GM21619 (cell line): ENCODE measurements at regions not wholly inside any gene's neighbourhood (a gene's known extent, or its start where the extent isn't known, plus 50 kb on each side); places are given as distances from the start of the nearest gene placed in this dataset.
A peak's percentile ranks its signal among the peaks of the same experiment; 100 is the strongest.

Experiments used
- ATAC-seq: cut with Tn5 transposase; IDR thresholded peaks from one replicate; pipeline ENCODE4 v1.9.1; 2021; ENCODE audit not compliant: unreplicated experiment

DNA sequence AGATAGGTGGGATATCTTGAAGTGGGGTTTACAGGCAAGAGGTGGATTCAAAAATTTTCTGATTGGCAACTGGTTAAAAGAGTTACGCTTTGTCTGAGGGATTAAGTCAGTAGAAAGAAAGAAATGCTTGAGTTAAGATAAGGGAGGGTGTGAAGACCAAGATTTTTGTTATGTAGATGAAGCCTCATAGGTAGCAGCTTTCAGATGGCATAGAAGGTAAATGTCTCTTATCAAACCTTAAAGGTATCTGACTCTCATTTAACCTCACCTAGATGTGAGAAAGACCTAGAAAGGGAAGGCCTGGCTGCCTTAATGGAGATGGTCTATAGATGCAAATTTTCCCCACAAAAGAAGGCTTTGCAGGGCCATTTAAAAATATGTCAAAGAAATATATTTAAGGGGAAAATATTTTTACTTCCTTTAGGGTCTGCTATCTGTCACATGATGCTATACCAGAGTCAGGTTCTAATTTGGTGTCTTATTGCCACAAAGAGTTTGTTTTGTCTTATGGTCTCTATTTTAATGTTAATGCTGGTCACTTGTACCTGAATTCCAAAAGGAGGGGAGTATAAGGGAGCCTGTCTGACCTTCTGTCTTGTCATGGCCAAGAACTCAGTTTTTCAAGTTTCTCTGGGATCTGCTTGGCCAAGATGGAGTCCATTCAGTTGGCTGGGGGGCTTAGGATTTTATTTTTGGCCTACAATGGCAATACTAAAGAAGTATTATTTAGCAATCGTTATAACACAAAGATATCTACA, 699.1 kb upstream of the AMOT start:
- no peak for ATAC-seq

DNA sequence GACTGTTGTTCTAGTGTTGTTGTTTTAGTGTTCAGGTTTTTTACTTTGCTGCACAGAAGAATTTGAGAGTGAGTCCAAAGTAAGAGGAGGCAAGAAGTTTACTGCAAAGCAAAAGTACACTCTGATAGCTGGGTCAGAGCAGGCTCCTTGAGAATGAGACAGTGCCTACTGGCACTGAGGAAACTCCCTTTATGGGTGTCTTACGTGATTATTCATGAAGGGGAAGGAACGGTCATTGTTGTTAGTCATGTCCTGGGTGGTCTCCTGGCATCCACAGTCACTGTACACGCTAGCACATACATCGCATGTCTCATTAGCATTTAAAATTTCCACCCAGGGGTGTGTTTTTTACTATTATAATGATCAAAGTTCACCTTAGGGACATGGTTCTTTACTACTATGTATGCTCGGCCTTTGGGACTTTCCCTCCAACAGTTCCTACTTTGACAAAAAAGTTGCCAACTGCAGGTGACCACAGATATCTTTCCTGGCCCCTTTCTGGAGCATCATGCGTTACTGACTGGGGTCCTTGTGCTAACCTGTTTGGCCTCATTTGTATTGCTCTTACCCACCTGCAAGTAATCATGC, 688.9 kb upstream of the AMOT start:
- ATAC-seq, result no peak

GRCh38 chrX:113522814-113523213, 682.2 kb upstream of the AMOT start:
- peak; percentile 99 for ATAC-seq

- ATAC-seq, result no peak
These were observed 674.3 kb upstream of the AMOT start for GRCh38 chrX:113514906-113515305.

DNA sequence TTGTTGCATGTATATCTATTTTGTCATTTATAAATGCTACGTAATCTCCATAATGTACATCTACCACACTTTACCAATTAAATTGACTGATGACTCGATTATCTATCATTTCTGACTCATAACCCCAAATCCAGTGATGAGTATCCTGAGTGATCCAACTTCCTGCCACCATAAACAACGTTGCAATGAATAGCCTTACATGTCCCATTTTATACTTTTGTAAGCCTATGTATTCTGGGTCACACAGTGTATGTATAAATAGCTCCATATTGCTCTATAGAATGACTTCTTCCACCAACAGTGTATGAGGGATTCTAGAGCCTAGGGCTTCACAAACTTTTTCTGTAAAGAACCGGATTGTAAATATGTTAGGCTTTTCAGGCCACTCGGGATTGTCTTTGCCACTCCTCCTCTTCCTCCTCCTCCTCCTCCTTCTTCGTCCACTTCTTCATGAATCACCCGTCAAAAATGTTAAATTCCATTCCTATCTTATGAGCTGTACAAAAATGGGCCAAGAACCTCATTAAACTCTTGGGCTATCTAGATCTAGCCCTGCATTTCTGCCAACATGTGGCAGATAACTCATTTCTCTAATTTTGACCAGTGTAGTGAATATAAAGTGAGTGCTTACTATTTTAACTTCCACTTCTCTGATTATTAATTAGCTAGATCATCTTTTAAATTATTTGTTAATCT, 672.2 kb upstream of the AMOT start:
- ATAC-seq, result no peak

DNA sequence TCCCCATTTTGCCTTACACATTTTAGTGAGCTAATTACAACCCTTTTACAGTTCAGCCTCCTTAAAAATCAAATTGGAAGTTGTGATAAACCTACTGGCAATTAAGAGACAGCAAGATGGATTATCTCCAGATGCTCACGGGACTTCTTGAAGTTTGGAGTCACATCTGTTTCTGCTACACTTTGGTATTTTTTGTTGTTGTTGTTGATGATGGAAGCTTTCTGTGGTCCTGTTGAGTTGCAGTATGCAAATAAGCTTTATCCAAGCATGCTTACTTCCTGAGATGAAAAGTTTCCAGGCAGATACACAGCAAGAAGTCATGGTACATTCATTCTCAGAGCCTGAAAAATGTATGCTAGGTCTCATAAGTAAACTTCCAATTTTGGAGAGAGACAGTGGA, 670.0 kb upstream of the AMOT start:
- ATAC-seq, result no peak

DNA sequence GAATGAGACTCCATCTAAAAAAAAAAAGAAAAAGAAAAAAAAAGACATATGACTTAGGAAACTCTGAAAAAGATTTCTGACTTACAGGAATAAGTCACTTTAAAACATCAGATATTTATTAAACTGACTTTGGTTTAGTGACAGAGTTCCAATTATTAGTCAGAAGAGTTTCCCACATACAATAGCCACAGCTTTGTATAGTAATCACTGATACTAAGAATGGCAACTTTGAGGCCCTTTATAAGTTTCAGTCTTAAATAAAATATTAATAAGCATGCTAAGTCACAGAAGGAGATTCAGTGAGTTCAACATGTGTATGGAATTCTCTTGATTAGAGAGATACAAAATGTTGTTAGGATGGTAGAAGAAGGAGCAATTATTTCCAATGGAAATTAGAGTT, 652.3 kb upstream of the AMOT start:
- no peak for ATAC-seq

DNA sequence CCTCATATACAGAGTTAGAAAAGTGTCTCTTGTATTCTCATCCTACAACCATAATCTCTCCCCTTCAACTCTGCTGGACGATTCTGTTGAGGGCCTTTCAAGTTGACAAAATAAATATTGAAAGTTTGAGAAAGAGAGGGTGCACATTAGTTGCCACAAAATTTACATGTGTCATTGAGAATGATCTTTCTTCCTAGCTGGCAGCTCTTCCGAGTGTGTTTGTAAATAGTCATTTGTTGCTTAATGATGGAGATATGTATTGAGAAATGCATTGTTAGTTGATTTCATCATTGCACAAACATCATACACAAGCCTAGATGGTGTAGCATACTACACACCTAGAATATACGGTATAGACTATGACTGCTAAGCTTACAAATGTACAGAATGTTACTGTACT, 632.8 kb upstream of the AMOT start:
- ATAC-seq, result peak; percentile 55

- peak; percentile 53 for ATAC-seq
These were observed 632.4 kb upstream of the AMOT start for GRCh38 chrX:113473015-113473414.

- no peak for ATAC-seq
These were observed 629.5 kb upstream of the AMOT start for GRCh38 chrX:113470166-113470565.

DNA sequence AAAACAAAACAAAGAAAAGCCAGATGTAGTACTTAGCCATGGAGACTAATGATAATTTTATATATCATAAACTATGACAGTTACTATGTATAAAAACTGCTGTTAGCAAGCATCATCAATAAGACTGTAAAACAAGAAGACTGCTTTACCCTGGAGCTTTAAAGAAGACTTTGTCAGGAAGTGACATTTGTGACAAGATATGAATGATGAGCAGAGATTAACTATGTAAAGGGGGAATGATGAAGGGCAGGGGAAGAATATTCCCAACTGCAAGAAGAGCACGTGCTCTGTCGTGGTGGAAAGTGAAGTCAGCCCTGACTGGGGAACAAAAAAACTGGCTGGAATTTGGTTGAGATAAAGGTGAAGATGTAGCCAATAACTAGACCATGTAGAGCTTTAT, 617.1 kb upstream of the AMOT start:
- ATAC-seq, result no peak

DNA sequence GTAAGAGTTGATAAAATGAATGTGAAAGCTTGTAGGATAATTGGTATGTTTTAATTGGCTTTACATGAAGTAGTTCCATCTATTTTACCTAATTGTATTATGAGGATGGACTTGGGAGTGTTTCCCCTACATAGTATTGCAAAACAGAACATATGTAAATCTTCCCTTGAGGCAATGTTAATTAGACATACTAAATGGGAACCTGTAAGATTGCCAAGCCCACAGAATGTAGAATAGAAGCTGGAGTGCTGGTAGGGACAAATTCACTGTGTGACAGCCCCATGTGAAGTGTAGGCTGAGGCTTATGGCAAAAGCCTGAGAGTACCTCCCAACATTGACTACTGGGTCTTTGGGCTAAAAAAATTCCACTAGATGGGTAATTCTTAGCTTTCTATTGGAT, 615.0 kb upstream of the AMOT start:
- no peak for ATAC-seq

DNA sequence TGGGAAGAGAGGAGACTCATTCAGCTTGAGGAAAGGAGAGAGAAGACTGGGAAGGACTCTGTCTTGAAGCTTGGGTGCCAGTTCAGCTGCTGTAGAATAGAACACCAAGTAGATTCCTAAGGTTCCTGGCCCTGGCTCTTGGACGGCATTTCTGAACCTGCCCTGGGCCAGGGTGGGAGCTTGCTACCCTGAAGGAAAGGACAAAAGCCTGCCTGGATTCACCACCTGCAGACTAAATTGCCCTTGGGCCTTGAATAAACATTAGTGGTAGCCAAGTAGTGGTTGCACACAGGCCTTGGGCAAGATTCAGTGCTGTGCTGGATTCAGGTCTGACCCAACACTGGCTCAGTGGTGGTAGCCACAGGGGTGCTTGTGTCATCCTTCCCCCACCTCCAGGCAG, 588.4 kb upstream of the AMOT start:
- ATAC-seq, result no peak

DNA sequence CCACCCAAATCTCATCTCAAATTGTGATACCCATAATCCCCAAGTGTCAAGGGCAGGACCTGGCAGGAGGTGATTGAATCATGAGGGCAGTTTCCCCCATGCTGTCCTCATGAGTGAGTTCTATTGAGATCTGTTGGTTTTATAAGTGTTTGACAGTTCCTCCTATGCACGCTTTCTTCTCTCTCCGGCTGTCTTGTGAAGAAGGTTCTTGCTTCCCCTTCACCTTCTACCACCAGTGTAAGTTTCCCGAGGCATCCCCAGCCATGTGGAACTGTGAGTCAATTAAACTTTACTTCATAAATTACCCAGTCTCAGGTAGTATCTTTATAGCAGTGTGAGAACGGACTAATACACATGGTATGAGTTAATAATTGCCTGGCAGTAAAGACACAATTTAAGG, 581.7 kb upstream of the AMOT start:
- ATAC-seq, result no peak

DNA sequence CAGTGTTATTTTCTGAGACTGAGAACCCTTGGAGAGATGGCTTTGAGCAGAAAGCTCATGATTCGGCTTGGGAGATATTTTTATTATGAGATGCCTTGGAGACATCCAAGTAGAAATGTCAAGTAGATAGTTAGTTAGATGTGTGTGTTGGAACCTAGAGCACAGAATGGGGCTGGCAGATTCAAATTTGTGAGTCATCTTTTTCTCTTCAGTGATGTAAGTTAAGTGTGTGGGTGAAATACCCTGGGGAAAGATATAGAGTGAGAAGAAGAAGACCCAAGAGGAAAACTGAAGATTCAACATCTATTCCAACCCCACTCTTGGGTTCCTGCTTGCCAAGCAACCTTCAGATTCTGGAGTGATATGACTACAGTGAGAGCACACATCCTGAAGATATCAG, 580.8 kb upstream of the AMOT start:
- no peak for ATAC-seq

- no peak for ATAC-seq
These were observed 571.5 kb upstream of the AMOT start for GRCh38 chrX:113412106-113412505.

GRCh38 chrX:113408843-113409242, 568.2 kb upstream of the AMOT start:
- no peak for ATAC-seq

- ATAC-seq, result no peak
These were observed 559.6 kb upstream of the AMOT start for GRCh38 chrX:113400193-113400704.

DNA sequence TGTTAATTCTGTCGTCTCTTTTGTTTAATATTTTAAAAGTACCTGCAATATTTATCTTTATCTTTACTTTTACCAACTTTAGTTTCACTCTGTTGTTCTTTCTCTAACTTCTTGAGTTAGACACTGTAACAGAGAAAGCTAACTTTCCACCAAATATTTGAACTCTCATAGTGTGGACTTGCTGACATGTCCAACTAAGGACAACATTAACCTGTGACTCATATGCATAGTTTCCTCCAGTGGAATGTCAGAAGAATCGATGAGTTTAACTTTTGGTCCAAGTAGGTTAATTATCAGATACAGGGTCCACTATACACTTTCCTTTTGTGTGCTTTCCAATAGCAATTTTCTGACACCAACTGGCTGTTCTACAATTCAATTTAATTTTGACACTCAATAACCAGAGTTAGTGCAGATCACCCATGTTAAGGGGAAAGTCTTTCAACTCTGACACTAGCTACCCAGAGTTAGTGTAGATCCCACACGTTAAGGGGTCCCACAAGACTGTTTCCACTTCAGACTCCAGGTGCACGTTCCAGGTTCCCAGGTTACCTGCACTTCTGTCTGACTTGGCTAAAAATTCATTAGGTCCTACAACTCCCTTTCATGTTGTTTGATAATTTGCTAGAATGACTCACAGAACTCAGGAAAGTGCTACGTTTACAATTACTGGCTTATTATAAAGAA, 559.0 kb upstream of the AMOT start:
- no peak for ATAC-seq

GRCh38 chrX:113392355-113392754, 551.7 kb upstream of the AMOT start:
- ATAC-seq, result no peak

- no peak for ATAC-seq
These were observed 551.2 kb upstream of the AMOT start for GRCh38 chrX:113391875-113392274.

DNA sequence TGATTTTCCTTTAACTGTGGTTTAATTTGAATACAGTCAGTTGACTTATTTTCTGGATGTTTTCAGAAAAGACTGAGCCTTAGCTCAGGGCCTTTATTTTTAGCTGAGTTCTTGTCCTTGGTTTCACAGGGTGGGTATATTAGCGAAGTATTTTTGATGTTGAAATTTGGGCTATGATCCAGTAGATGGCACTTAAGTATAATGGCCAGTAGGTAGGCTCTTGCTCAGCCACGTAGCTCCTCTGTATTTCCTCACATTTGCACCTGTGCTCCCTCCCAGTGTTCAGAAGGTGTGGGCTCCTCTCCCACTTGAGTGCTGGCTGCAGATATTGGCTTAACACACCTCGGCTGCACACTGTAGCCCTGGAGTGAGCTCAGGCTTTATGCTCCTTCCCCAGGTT, 549.9 kb upstream of the AMOT start:
- ATAC-seq, result no peak
